GM23248 (cell line): ENCODE measurements at regions not wholly inside any gene's neighbourhood (a gene's known extent, or its start where the extent isn't known, plus 50 kb on each side); places are given as distances from the start of the nearest gene placed in this dataset.

Experiments used
- EZH2 ChIP-seq: fragments of 200-600 bp; sonication (generic); IDR thresholded peaks from 2 replicates; pipeline ENCODE4 v1.6.1; 2018; ENCODE audit warnings: antibody characterized with exemption, mild to moderate bottlenecking; ENCODE audit not compliant: insufficient read depth, poor library complexity, severe bottlenecking
- EZH2phosphoT487 ChIP-seq: fragments of 200-600 bp; sonication (generic); IDR thresholded peaks from 2 replicates; pipeline ENCODE4 v1.6.1; 2018; ENCODE audit warnings: antibody characterized with exemption, moderate library complexity, mild to moderate bottlenecking, low read depth; ENCODE audit not compliant: insufficient read depth

DNA sequence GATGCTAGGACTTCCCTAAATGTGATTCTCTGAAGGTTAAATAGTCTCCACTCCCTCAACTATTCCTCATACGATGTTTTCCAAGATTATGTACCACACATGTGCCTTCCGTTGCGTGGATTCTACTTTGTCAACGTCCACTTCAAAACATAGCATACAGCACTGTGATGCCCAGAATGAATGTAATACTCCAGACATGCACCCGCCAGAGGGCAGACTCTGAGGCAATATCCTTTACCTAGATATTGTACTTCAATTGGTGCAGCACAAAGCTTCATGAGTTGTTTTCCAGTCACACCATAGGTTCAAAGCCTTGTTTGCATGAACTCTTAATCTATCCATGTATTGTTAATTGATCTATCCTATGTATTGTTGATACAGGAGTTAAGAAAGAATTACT, 201.0 kb upstream of the NABP1 start:
- TF ChIP-seq EZH2 = no peak
- TF ChIP-seq EZH2phosphoT487 = no peak
